ENCODE measurements at regions not wholly inside any gene's neighbourhood (a gene's known extent, or its start where the extent isn't known, plus 50 kb on each side); places are given as distances from the start of the nearest gene placed in this dataset.

DNA sequence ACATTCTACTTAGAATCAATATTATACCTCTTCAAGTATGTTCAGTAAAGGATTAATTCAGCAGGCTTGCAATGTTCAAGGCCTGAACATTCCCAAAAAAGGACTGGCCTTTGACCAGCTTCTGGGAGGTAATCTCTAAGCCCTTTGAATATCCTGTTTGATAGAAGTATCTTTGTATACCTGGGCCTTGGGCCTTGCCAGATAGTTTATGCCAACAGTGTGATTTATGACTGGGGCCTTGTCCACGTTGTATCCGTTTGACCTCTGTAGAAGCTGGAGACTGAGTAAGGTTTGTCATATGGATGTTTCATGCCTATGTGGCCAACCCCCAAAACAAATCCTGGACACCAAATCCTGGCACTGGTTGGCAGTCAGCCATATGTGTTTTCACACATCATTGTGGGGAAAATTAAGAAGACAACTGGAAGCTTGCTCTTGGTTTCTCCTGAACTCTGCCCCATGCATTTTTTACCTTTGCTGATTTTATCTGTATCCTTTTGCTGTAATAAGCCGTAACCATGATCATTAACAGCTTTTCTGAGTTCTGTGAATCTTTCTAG lies 92.1 kb downstream of the RMI1 start:
- Histone ChIP-seq H3K4me3 (no peak overlapping the region), H3K4me2 (no peak overlapping the region), H3F3A (replicated peaks; ENCODE audit: low read depth) (no peaks in the 10 kb centered on the region), H3K4me1 (ENCODE audit: insufficient read depth) (no peaks in the 10 kb centered on the region), H3K36me3 (ENCODE audit: insufficient read depth) (no peaks in the 10 kb centered on the region), H3K27ac (ENCODE audit: low read depth) (no peak overlapping the region), H3K27me3 (ENCODE audit: insufficient read depth) (no peaks in the 10 kb centered on the region), H3K9me2 (ENCODE audit: insufficient read depth) (peaks cover 2% of the 10 kb centered on the region; the same call in 1 of the 2 replicates), H2AFZ (no peak overlapping the region), H3K79me2 (replicated peaks; ENCODE audit: insufficient read depth) (no peaks in the 10 kb centered on the region), H4K20me1 (replicated peaks; ENCODE audit: insufficient read depth) (no peaks in the 10 kb centered on the region)
- Mint-ChIP-seq H3K27me3 (ENCODE audit: insufficient read depth, low read depth, poor library complexity) (no peaks in the 10 kb centered on the region), H3K36me3 (ENCODE audit: low read depth) (no peaks in the 10 kb centered on the region), H3K4me1 (no peaks in the 10 kb centered on the region), H3K27ac (no peak overlapping the region), H3K9me3 (no peaks in the 10 kb centered on the region; the same call in 2 of the 3 replicates), H3K4me3 (no peak overlapping the region)
- TF ChIP-seq, protein P1, sequence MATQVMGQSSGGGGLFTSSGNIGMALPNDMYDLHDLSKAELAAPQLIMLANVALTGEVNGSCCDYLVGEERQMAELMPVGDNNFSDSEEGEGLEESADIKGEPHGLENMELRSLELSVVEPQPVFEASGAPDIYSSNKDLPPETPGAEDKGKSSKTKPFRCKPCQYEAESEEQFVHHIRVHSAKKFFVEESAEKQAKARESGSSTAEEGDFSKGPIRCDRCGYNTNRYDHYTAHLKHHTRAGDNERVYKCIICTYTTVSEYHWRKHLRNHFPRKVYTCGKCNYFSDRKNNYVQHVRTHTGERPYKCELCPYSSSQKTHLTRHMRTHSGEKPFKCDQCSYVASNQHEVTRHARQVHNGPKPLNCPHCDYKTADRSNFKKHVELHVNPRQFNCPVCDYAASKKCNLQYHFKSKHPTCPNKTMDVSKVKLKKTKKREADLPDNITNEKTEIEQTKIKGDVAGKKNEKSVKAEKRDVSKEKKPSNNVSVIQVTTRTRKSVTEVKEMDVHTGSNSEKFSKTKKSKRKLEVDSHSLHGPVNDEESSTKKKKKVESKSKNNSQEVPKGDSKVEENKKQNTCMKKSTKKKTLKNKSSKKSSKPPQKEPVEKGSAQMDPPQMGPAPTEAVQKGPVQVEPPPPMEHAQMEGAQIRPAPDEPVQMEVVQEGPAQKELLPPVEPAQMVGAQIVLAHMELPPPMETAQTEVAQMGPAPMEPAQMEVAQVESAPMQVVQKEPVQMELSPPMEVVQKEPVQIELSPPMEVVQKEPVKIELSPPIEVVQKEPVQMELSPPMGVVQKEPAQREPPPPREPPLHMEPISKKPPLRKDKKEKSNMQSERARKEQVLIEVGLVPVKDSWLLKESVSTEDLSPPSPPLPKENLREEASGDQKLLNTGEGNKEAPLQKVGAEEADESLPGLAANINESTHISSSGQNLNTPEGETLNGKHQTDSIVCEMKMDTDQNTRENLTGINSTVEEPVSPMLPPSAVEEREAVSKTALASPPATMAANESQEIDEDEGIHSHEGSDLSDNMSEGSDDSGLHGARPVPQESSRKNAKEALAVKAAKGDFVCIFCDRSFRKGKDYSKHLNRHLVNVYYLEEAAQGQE (IDR thresholded peaks at IDR 0.05; ENCODE audit: unreplicated experiment) = no peak
- TF ChIP-seq STAT1 (IDR thresholded peaks at IDR 0.05; ENCODE audit: unreplicated experiment) (no peak), ZNF331 (CRISPR knock-in tag; IDR thresholded peaks at IDR 0.05; ENCODE audit: low read depth) (no peak)
- DNase-seq (ENCODE audit: low spot score) (no peak), ATAC-seq (no peak)

DNA sequence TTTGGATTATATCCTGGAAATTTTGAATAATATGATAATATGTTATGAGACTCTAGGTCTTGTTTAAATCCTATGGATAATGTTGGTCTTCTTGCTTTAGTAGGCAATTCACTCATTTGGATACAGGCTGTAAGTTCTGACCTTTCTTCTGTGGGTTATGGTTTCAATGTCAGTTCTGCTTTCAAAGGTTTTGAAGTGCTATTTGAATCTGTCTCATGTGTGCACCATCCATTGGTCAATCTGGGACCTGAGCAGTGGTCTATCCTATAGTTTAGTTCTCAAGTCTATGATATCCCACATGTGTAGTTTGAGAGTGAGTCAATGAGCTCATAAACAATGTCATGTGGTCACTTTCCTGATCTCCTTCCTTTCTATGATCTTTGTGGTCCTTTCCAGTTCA lies 94.4 kb downstream of the RMI1 start:
- Histone ChIP-seq H3K79me2 (replicated peaks; ENCODE audit: insufficient read depth) (no peaks in the 10 kb centered on the region), H3K4me1 (ENCODE audit: insufficient read depth) (no peaks in the 10 kb centered on the region), H4K20me1 (replicated peaks; ENCODE audit: insufficient read depth) (no peaks in the 10 kb centered on the region), H3K4me2 (no peak overlapping the region), H3F3A (replicated peaks; ENCODE audit: low read depth) (no peaks in the 10 kb centered on the region), H3K36me3 (ENCODE audit: insufficient read depth) (no peaks in the 10 kb centered on the region), H2AFZ (no peak overlapping the region), H3K4me3 (no peak overlapping the region), H3K27ac (ENCODE audit: low read depth) (no peak overlapping the region), H3K27me3 (ENCODE audit: insufficient read depth) (no peaks in the 10 kb centered on the region), H3K9me2 (ENCODE audit: insufficient read depth) (peaks cover 5% of the 10 kb centered on the region)
- no peak for DNase-seq (ENCODE audit: low spot score)
- ATAC-seq = no peak
- H3K4me3 Mint-ChIP-seq = no peak overlapping the region
- H3K27me3 Mint-ChIP-seq (ENCODE audit: insufficient read depth, low read depth, poor library complexity) = no peaks in the 10 kb centered on the region
- no peaks in the 10 kb centered on the region; the same call in 2 of the 3 replicates for H3K9me3 Mint-ChIP-seq
- H3K36me3 Mint-ChIP-seq (ENCODE audit: low read depth) = no peaks in the 10 kb centered on the region
- H3K27ac Mint-ChIP-seq = no peak overlapping the region
- H3K4me1 Mint-ChIP-seq = no peaks in the 10 kb centered on the region
- no peak for TF ChIP-seq POLR2AphosphoS5 (IDR thresholded peaks at IDR 0.05; ENCODE audit: low read depth)
- no peak for TF ChIP-seq EZH2 (IDR thresholded peaks at IDR 0.05; ENCODE audit: low read depth, unreplicated experiment)
- TF ChIP-seq JUNB (IDR thresholded peaks at IDR 0.05; ENCODE audit: unreplicated experiment) = no peak
- TF ChIP-seq NANOG (IDR thresholded peaks at IDR 0.05; ENCODE audit: borderline replicate concordance) = no peak
- no peak for TF ChIP-seq EZH2phosphoT487 (IDR thresholded peaks at IDR 0.05; ENCODE audit: unreplicated experiment)
- TF ChIP-seq, protein P1 (IDR thresholded peaks at IDR 0.05; ENCODE audit: unreplicated experiment) = no peak
- TF ChIP-seq CREB1 (CRISPR knock-in tag; IDR thresholded peaks at IDR 0.05; ENCODE audit: low read depth) = no peak
- no peak for TF ChIP-seq ZNF114 (CRISPR knock-in tag; IDR thresholded peaks at IDR 0.05)
- TF ChIP-seq, protein P2, sequence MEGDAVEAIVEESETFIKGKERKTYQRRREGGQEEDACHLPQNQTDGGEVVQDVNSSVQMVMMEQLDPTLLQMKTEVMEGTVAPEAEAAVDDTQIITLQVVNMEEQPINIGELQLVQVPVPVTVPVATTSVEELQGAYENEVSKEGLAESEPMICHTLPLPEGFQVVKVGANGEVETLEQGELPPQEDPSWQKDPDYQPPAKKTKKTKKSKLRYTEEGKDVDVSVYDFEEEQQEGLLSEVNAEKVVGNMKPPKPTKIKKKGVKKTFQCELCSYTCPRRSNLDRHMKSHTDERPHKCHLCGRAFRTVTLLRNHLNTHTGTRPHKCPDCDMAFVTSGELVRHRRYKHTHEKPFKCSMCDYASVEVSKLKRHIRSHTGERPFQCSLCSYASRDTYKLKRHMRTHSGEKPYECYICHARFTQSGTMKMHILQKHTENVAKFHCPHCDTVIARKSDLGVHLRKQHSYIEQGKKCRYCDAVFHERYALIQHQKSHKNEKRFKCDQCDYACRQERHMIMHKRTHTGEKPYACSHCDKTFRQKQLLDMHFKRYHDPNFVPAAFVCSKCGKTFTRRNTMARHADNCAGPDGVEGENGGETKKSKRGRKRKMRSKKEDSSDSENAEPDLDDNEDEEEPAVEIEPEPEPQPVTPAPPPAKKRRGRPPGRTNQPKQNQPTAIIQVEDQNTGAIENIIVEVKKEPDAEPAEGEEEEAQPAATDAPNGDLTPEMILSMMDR (conservative IDR thresholded peaks at IDR 0.05; ENCODE audit: low read depth in 2 of 2) = no peak
- TF ChIP-seq, protein P3, sequence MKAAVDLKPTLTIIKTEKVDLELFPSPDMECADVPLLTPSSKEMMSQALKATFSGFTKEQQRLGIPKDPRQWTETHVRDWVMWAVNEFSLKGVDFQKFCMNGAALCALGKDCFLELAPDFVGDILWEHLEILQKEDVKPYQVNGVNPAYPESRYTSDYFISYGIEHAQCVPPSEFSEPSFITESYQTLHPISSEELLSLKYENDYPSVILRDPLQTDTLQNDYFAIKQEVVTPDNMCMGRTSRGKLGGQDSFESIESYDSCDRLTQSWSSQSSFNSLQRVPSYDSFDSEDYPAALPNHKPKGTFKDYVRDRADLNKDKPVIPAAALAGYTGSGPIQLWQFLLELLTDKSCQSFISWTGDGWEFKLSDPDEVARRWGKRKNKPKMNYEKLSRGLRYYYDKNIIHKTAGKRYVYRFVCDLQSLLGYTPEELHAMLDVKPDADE (IDR thresholded peaks at IDR 0.05) = no peak

All from GM23338 (cell line).